ENCODE measurements at regions not wholly inside any gene's neighbourhood (a gene's known extent, or its start where the extent isn't known, plus 50 kb on each side); places are given as distances from the start of the nearest gene placed in this dataset.

GRCh38 chr2:104616856-104617255, 237.1 kb upstream of the POU3F3 start:
- no peak for DNase-seq

DNA sequence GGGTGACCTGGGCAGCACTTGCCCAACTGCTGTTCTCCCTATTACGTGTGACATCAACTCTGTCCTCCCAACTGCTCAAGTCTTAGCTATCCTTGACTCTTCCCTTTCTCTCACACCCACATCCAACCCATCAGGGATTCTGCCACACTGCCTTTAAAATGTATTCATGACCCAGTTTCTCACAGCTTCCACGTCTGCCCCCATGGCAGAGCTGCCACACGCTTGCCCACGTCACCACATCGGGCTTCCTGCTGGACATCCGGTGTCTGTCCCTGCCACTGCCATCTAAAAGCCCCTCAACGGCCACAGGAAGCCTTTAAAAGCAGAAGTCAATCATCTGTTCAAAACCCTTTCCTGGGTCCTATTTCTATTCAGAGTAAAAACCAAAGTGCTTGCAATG, 233.1 kb upstream of the POU3F3 start:
- no peak for DNase-seq

- DNase-seq: no peak
Observed at GRCh38 chr2:104635608-104636007, 218.3 kb upstream of the POU3F3 start.

DNA sequence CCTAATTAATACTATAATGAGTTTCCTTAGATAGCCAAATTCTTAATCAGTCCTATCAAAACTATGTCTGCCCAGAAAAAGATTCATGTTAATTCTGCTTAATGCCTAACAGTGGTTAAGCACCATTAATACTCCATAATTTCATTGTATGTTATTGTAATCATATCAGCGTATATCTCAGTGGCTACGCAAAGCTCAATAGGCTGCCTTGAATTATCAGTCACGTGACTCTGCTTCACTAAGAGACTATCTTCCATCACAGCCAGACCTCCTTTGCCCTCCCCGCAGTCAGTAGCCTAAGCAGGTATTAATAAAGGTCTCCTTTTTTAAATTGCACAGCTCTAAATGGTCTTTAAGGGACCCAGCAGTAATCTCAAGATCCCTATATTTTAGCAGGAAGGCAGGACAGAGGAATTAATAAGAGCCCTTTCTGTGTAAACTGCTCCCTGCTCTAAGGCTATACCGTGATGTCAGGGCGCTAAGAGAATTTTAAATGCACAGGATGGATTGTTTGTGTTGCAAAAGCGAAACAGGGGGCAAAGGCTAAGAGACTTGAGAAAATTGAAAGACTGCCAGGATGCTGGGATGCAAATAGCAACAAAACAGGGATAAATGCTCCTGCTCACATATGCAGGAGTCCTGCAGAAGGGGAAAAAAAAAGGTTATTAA, 215.6 kb upstream of the POU3F3 start:
- no peak for DNase-seq

- no peak for DNase-seq
Observed at GRCh38 chr2:104638859-104639202, 215.1 kb upstream of the POU3F3 start.

GRCh38 chr2:104641786-104642185, 212.1 kb upstream of the POU3F3 start:
- no peak for DNase-seq

DNA sequence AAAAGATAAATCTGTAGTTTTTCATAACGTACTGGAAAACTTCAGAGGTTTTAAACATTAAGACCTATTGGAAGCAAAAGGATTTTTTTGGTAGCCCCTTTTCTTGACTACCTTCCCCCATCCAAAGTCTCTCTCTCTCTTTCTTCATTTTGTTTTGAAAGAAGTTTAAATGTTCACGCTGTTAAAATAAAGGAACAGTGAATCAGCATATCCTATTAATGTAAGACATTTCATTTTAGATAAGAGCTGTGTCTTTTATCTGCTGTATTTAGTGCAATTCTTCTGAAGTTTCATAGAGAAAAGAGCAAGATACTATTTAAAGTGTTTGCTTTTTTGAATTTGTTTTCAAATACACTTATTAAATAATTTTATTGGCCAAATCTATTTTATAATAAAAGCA, 205.5 kb upstream of the POU3F3 start:
- DNase-seq: no peak

DNA sequence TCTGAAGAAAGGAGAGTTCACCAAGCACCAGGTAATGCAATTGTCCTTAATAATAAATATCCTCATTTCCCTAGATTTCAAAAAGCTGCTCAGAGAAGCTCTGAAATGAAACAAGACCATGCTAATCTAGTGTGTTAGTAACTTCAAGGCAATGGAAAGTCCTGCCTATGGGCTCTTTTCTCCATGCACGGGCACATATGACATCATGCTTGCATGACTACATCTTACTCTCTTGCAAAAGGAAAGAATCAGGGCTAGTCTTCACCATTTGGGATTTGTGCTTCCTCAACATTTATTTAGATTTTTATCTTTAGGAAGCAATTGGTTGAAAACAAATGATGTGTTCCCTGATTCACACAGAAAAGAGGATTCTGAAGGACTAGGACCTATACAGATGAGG, 204.0 kb upstream of the POU3F3 start:
- DNase-seq: no peak

DNA sequence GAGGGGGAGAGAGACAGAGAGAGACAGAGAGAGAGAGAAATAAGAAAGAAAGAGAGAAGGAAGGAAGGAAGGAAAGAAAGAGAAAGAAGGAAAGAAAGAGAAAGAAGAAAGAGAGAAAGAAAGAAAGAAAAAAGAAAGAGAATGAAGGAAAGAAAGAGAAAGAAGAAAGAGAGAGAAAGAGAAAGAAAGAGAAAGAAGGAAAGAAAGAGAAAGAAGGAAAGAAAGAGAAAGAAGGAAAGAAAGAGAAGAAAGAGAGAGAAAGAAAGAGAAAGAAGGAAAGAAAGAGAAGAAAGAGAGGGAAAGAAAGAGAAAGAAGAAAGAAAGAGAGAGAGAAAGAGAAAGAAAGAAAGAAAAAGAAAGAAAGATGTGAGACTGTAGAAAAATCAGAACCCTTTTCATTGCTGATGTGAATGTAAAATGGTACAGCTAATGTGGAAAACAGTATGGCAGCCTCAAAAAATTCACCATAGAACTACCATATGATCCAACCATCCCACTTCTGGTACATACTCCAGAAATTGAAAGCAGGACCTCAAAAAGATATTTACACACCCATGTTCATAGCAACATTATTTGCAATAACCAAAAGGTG, 203.4 kb upstream of the POU3F3 start:
- DNase-seq: no peak

GRCh38 chr2:104654811-104655210, 199.1 kb upstream of the POU3F3 start:
- no peak for DNase-seq

- DNase-seq: no peak
Observed at GRCh38 chr2:104656571-104657163, 197.2 kb upstream of the POU3F3 start.

- peak in 1 of 2 donors; percentile 17 for DNase-seq
Observed at GRCh38 chr2:104658144-104658835, 195.6 kb upstream of the POU3F3 start.

GRCh38 chr2:104658904-104659591, 194.9 kb upstream of the POU3F3 start:
- DNase-seq: no peak

DNA sequence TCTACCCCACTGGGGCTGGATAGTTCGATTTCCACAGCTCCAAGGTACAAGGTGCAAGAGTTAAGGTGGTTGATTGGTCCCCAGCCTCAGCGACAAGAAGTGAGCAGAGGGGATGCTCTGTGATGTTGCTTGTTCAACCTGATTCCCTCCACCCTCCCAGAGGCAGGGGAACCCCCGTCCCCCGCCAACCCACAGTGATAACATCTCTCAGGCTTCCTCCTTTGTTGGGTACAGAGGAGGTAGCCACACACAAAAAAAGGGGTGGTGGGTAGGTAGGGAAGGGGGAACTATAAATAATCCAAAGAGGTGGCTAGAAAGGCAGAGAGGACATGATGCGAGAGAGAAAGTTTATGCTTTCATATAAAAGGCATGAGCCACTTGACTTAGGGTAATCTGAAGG, 192.9 kb upstream of the POU3F3 start:
- DNase-seq: no peak

GRCh38 chr2:104664672-104665071, 189.2 kb upstream of the POU3F3 start:
- DNase-seq: no peak

- no peak for DNase-seq
Observed at GRCh38 chr2:104668631-104669030, 185.3 kb upstream of the POU3F3 start.

- no peak for DNase-seq
Observed at GRCh38 chr2:104673225-104673624, 180.7 kb upstream of the POU3F3 start.

- DNase-seq: no peak
Observed at GRCh38 chr2:104678181-104678580, 175.7 kb upstream of the POU3F3 start.

GRCh38 chr2:104685591-104685990, 168.3 kb upstream of the POU3F3 start:
- no peak for DNase-seq

GRCh38 chr2:104687147-104687546, 166.8 kb upstream of the POU3F3 start:
- DNase-seq: no peak

DNA sequence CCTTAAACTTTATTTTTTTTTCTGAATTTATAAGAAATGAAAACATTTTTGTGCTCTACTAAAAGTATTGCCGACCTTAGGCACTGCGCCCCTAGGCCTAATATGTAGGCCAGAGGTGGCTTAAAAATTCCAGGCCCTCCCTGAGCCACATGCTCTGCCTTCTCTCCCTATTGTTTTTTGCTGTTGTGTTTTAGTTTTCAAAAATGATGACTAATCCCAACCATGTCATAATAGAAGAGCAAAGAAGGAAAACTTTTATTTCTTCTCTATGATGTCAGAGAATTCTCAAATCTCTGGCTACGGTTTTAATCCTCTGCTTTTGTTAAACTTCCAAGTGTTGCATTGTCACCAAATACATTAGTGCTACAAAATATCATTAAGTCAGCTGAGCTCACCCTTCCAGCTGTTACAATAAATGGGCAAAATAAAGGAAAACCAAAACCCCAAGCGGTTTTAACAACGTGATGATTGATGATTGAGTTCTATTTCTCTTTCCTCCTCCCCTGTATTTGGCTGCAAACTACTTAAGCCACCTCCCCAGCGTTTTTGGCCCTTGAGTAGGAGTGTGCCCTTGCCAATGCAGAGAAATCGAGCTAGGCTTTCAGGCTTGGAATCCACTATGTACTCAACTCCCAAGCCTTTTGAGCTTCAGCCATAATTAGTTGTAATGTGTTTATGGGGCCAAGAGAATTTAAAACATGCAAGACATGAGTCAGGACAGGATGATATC, 163.5 kb upstream of the POU3F3 start:
- DNase-seq: no peak

GRCh38 chr2:104698276-104698675, 155.6 kb upstream of the POU3F3 start:
- DNase-seq: no peak

All from right lung (tissue), 2 donors.